ENCODE measurements at regions not wholly inside any gene's neighbourhood (a gene's known extent, or its start where the extent isn't known, plus 50 kb on each side); places are given as distances from the start of the nearest gene placed in this dataset.

GRCh38 chr2:61721382-61721781 lies 132.5 kb downstream of the FAM161A start:
- Histone ChIP-seq H3K9me3 (ENCODE audit: control insufficient read depth, low read length) (no peaks in the 10 kb centered on the region), H3K9ac (ENCODE audit: low read length) (no peak overlapping the region), H3K4me1 (ENCODE audit: control insufficient read depth, insufficient read depth, low read length) (peaks cover 3% of the 10 kb centered on the region), H3K36me3 (ENCODE audit: control insufficient read depth, insufficient read depth, low read length, severe bottlenecking) (no peaks in the 10 kb centered on the region), H3K4me3 (ENCODE audit: low read length) (no peak overlapping the region), H3K27me3 (replicated peaks; ENCODE audit: control insufficient read depth, insufficient read depth, low read length) (no peaks in the 10 kb centered on the region)
- DNase-seq (ENCODE audit: low read depth): no peak

- H3K4me3 ChIP-seq (ENCODE audit: low read length): no peak overlapping the region
- H3K4me1 ChIP-seq (ENCODE audit: control insufficient read depth, insufficient read depth, low read length): no peaks in the 10 kb centered on the region
These were observed 132.9 kb downstream of the FAM161A start for GRCh38 chr2:61720911-61721310.

GRCh38 chr2:61718965-61719364 lies 134.9 kb downstream of the FAM161A start:
- Histone ChIP-seq H3K9me3 (ENCODE audit: control insufficient read depth, low read length) (no peaks in the 10 kb centered on the region), H3K4me3 (ENCODE audit: low read length) (no peak overlapping the region), H3K27me3 (replicated peaks; ENCODE audit: control insufficient read depth, insufficient read depth, low read length) (no peaks in the 10 kb centered on the region), H3K36me3 (ENCODE audit: control insufficient read depth, insufficient read depth, low read length, severe bottlenecking) (no peaks in the 10 kb centered on the region), H3K9ac (ENCODE audit: low read length) (no peak overlapping the region), H3K4me1 (ENCODE audit: control insufficient read depth, insufficient read depth, low read length) (no peaks in the 10 kb centered on the region)
- no peak for DNase-seq (ENCODE audit: low read depth)

More at GRCh38 chr2:61720911-61721310, 132.9 kb downstream of the FAM161A start:
- H3K27me3 ChIP-seq (replicated peaks; ENCODE audit: control insufficient read depth, insufficient read depth, low read length): no peaks in the 10 kb centered on the region
- H3K9ac ChIP-seq (ENCODE audit: low read length): no peak overlapping the region
- no peaks in the 10 kb centered on the region for H3K36me3 ChIP-seq (ENCODE audit: control insufficient read depth, insufficient read depth, low read length, severe bottlenecking)
- H3K9me3 ChIP-seq (ENCODE audit: control insufficient read depth, low read length): no peaks in the 10 kb centered on the region
- DNase-seq (ENCODE audit: low read depth): no peak

- Histone ChIP-seq H3K9me3 (ENCODE audit: control insufficient read depth, low read length) (no peaks in the 10 kb centered on the region), H3K36me3 (ENCODE audit: control insufficient read depth, insufficient read depth, low read length, severe bottlenecking) (no peaks in the 10 kb centered on the region), H3K4me1 (ENCODE audit: control insufficient read depth, insufficient read depth, low read length) (no peaks in the 10 kb centered on the region), H3K27me3 (replicated peaks; ENCODE audit: control insufficient read depth, insufficient read depth, low read length) (no peaks in the 10 kb centered on the region), H3K9ac (ENCODE audit: low read length) (no peak overlapping the region), H3K4me3 (ENCODE audit: low read length) (no peak overlapping the region)
- DNase-seq (ENCODE audit: low read depth): no peak
These were observed 138.4 kb downstream of the FAM161A start for GRCh38 chr2:61715506-61715905.

DNA sequence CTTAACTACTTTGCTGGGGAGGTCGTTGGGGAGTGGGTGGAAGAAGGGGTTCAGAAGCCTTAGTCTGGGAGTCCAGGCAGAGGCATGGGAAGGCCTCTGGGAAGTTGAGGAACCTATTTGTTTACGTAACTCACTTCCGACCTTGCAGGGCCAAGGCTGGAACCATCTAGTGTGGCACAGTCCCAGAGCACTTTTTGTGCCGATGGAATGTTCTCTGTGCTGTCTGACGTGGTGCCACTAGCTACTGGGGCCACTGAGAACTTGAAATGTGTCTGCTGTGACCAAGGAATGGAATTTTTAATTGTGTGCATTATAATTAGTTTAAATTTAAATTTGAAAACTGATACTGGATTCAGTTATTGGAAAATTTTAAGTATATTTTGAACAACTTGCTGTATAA lies 139.7 kb downstream of the FAM161A start:
- DNase-seq (ENCODE audit: low read depth): no peak
- no peaks in the 10 kb centered on the region for H3K36me3 ChIP-seq (ENCODE audit: control insufficient read depth, insufficient read depth, low read length, severe bottlenecking)
- no peak overlapping the region for H3K4me3 ChIP-seq (ENCODE audit: low read length)
- H3K4me1 ChIP-seq (ENCODE audit: control insufficient read depth, insufficient read depth, low read length): no peaks in the 10 kb centered on the region
- no peak overlapping the region for H3K9ac ChIP-seq (ENCODE audit: low read length)
- H3K9me3 ChIP-seq (ENCODE audit: control insufficient read depth, low read length): no peaks in the 10 kb centered on the region
- no peaks in the 10 kb centered on the region for H3K27me3 ChIP-seq (replicated peaks; ENCODE audit: control insufficient read depth, insufficient read depth, low read length)

GRCh38 chr2:61713457-61713856 lies 140.4 kb downstream of the FAM161A start:
- no peak overlapping the region for H3K4me3 ChIP-seq (ENCODE audit: low read length)
- H3K27me3 ChIP-seq (replicated peaks; ENCODE audit: control insufficient read depth, insufficient read depth, low read length): no peaks in the 10 kb centered on the region
- H3K36me3 ChIP-seq (ENCODE audit: control insufficient read depth, insufficient read depth, low read length, severe bottlenecking): no peaks in the 10 kb centered on the region
- no peaks in the 10 kb centered on the region for H3K4me1 ChIP-seq (ENCODE audit: control insufficient read depth, insufficient read depth, low read length)
- H3K9ac ChIP-seq (ENCODE audit: low read length): no peak overlapping the region
- DNase-seq (ENCODE audit: low read depth): no peak
- no peaks in the 10 kb centered on the region for H3K9me3 ChIP-seq (ENCODE audit: control insufficient read depth, low read length)

- Histone ChIP-seq H3K4me1 (ENCODE audit: control insufficient read depth, insufficient read depth, low read length) (no peaks in the 10 kb centered on the region), H3K4me3 (ENCODE audit: low read length) (no peak overlapping the region), H3K27me3 (replicated peaks; ENCODE audit: control insufficient read depth, insufficient read depth, low read length) (no peaks in the 10 kb centered on the region), H3K9me3 (ENCODE audit: control insufficient read depth, low read length) (no peaks in the 10 kb centered on the region), H3K36me3 (ENCODE audit: control insufficient read depth, insufficient read depth, low read length, severe bottlenecking) (no peaks in the 10 kb centered on the region), H3K9ac (ENCODE audit: low read length) (no peak overlapping the region)
- no peak for DNase-seq (ENCODE audit: low read depth)
These were observed 141.8 kb downstream of the FAM161A start for GRCh38 chr2:61712060-61712459.

- no peak overlapping the region for H3K4me3 ChIP-seq (ENCODE audit: low read length)
- H3K9me3 ChIP-seq (ENCODE audit: control insufficient read depth, low read length): no peaks in the 10 kb centered on the region
- no peaks in the 10 kb centered on the region for H3K4me1 ChIP-seq (ENCODE audit: control insufficient read depth, insufficient read depth, low read length)
- no peaks in the 10 kb centered on the region for H3K36me3 ChIP-seq (ENCODE audit: control insufficient read depth, insufficient read depth, low read length, severe bottlenecking)
- no peak for DNase-seq (ENCODE audit: low read depth)
- no peak overlapping the region for H3K9ac ChIP-seq (ENCODE audit: low read length)
- H3K27me3 ChIP-seq (replicated peaks; ENCODE audit: control insufficient read depth, insufficient read depth, low read length): no peaks in the 10 kb centered on the region
These were observed 143.1 kb downstream of the FAM161A start for GRCh38 chr2:61710711-61711110.

DNA sequence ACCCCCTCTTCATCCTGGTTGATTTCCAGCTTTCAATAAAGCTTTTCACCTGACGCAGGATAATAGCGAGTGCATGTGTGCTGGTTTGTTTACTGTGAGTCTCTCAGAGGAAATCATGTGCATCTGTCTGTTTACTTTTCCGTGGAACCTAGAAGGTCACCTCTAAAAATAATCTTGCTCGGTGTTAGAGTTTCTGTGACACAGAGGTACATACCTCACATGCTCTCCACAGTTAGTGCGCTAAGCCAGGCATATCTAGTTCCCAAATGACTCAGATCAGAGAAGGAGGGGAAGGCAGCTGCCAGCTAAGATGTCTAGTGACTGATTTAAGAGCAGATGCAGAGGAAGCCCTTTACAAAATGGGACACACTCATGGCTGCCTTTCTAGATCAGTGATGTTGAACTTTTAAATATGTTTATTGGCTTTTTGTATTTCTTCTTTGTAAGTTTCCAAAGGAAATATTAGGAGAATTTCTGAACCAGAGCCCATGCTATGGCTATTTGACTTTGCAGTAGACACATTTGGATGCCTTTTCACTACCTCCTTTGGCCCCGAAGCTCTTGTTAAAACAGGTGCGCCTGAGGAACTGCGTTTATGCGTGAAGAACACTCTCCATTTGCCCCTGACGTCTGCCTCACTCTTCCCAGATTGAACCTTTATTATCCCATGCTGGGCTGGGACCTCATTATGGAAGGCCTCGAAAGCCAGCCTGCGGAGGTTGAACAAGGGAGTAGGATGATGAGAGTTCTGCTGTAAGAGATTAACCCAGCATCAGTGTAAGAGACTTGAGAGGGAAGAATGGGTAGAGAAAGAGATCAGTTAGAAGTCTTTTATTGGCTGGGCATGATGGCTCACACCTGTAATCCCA lies 145.6 kb downstream of the FAM161A start:
- H3K9me3 ChIP-seq (ENCODE audit: control insufficient read depth, low read length): no peaks in the 10 kb centered on the region
- H3K4me3 ChIP-seq (ENCODE audit: low read length): no peak overlapping the region
- no peaks in the 10 kb centered on the region for H3K36me3 ChIP-seq (ENCODE audit: control insufficient read depth, insufficient read depth, low read length, severe bottlenecking)
- H3K9ac ChIP-seq (ENCODE audit: low read length): no peak overlapping the region
- DNase-seq (ENCODE audit: low read depth): peak; percentile 60
- no peaks in the 10 kb centered on the region for H3K4me1 ChIP-seq (ENCODE audit: control insufficient read depth, insufficient read depth, low read length)
- H3K27me3 ChIP-seq (replicated peaks; ENCODE audit: control insufficient read depth, insufficient read depth, low read length): no peaks in the 10 kb centered on the region

DNA sequence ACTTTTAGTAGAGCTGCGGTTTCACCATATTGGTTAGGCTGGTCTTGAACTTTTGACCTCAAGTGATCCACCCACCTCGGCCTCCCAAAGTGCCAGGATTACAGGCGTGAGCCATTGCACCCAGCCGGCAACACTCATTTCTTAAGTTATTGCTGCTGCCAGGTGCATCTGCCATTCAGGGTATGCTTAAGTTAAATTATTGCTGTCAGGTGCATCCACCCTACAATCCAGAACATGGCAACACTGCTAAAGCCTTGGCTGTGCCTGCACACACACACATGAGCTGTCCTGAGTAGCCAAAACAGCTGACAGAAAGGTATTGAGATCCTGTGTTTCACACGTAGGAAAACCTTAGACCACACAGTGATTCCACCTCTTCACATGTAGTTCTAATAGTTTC lies 148.2 kb downstream of the FAM161A start:
- Histone ChIP-seq H3K27me3 (replicated peaks; ENCODE audit: control insufficient read depth, insufficient read depth, low read length) (no peaks in the 10 kb centered on the region), H3K9ac (ENCODE audit: low read length) (no peak overlapping the region), H3K9me3 (ENCODE audit: control insufficient read depth, low read length) (no peaks in the 10 kb centered on the region), H3K36me3 (ENCODE audit: control insufficient read depth, insufficient read depth, low read length, severe bottlenecking) (no peaks in the 10 kb centered on the region), H3K4me1 (ENCODE audit: control insufficient read depth, insufficient read depth, low read length) (peaks cover 3% of the 10 kb centered on the region), H3K4me3 (ENCODE audit: low read length) (no peak overlapping the region)
- no peak for DNase-seq (ENCODE audit: low read depth)

DNA sequence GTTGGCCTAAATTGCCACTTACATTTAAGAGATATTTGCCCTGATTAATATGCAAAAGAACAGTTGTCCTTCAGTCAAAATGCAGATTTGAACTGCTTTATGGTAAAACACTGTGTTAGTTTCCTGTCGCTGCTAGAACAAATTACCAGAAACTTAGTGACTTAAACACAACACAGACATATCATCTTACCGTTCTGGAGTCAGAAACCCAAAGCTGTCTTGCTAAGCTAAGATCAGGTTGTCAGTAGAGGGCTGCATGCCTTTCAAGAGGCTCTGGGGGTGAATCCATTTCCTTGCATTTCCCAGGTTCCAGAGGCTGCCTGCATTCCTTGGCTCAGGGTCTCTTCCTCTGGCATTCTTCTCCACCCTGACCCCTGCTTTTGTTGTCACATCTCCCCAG lies 149.5 kb downstream of the FAM161A start:
- Histone ChIP-seq H3K9ac (ENCODE audit: low read length) (no peak overlapping the region), H3K4me3 (ENCODE audit: low read length) (no peak overlapping the region), H3K9me3 (ENCODE audit: control insufficient read depth, low read length) (no peaks in the 10 kb centered on the region), H3K4me1 (ENCODE audit: control insufficient read depth, insufficient read depth, low read length) (peaks cover 3% of the 10 kb centered on the region), H3K36me3 (ENCODE audit: control insufficient read depth, insufficient read depth, low read length, severe bottlenecking) (no peaks in the 10 kb centered on the region), H3K27me3 (replicated peaks; ENCODE audit: control insufficient read depth, insufficient read depth, low read length) (no peaks in the 10 kb centered on the region)
- no peak for DNase-seq (ENCODE audit: low read depth)

- no peak overlapping the region for H3K4me3 ChIP-seq (ENCODE audit: low read length)
- H3K27me3 ChIP-seq (replicated peaks; ENCODE audit: control insufficient read depth, insufficient read depth, low read length): no peaks in the 10 kb centered on the region
- H3K9ac ChIP-seq (ENCODE audit: low read length): no peak overlapping the region
- no peaks in the 10 kb centered on the region for H3K36me3 ChIP-seq (ENCODE audit: control insufficient read depth, insufficient read depth, low read length, severe bottlenecking)
- no peaks in the 10 kb centered on the region for H3K9me3 ChIP-seq (ENCODE audit: control insufficient read depth, low read length)
- peaks cover 3% of the 10 kb centered on the region for H3K4me1 ChIP-seq (ENCODE audit: control insufficient read depth, insufficient read depth, low read length)
- no peak for DNase-seq (ENCODE audit: low read depth)
These were observed 151.8 kb downstream of the FAM161A start for GRCh38 chr2:61702088-61702467.
